ENCODE measurements at regions not wholly inside any gene's neighbourhood (a gene's known extent, or its start where the extent isn't known, plus 50 kb on each side); places are given as distances from the start of the nearest gene placed in this dataset.

- no CpG with 5 or more reads among the region's 4 CpGs for WGBS, 2 donors (ENCODE audit: extremely low coverage in 2 of 2, insufficient read length in 2 of 2, insufficient replicate concordance in 1 of 2)
- Histone ChIP-seq H3K36me3 (replicated peaks in 1 of 2; ENCODE audit: control insufficient read depth in 2 of 2, insufficient read depth in 2 of 2, low read length in 2 of 2) (no peaks in the 10 kb centered on the region), H3K4ac (ENCODE audit: low read length) (no peak overlapping the region), H3K27ac (replicated peaks; ENCODE audit: low read length) (no peak overlapping the region), H4K8ac (ENCODE audit: low read depth, low read length) (no peak overlapping the region), H2AFZ (ENCODE audit: low read length) (no peak overlapping the region), H4K91ac (ENCODE audit: low read depth, low read length, poor library complexity) (no peak overlapping the region), H3K9me3 (replicated peaks in 1 of 2; ENCODE audit: control insufficient read depth in 2 of 2, insufficient read depth in 1 of 2, low read depth in 1 of 2, low read length in 2 of 2) (no peaks in the 10 kb centered on the region), H3K23ac (ENCODE audit: low read depth, low read length, poor library complexity) (no peak overlapping the region), H3K27me3 (ENCODE audit: control insufficient read depth in 3 of 3, insufficient read depth in 3 of 3, low read depth in 1 of 3, low read length in 3 of 3) (no peaks in the 10 kb centered on the region), H2BK5ac (ENCODE audit: low read length) (no peak overlapping the region), H2AK5ac (ENCODE audit: low read depth, low read length) (no peak overlapping the region), H3K79me1 (ENCODE audit: low read depth, low read length) (no peaks in the 10 kb centered on the region), H2BK12ac (ENCODE audit: low read length) (no peak overlapping the region), H3K4me2 (ENCODE audit: insufficient read depth, low read length, poor library complexity, severe bottlenecking) (no peak overlapping the region), H3K14ac (ENCODE audit: low read length) (no peak overlapping the region), H3K4me3 (ENCODE audit: low read length in 2 of 2) (no peak overlapping the region), H3K9ac (ENCODE audit: low read depth, low read length, poor library complexity) (no peak overlapping the region), H3K4me1 (ENCODE audit: control insufficient read depth in 2 of 2, insufficient read depth in 1 of 2, low read depth in 1 of 2, low read length in 2 of 2) (peaks cover 0 to 3% of the 10 kb centered on the region in 2 donors), H2BK120ac (ENCODE audit: low read depth, low read length) (no peak overlapping the region), H2BK15ac (ENCODE audit: low read length) (no peak overlapping the region), H3K18ac (ENCODE audit: low read length) (no peak overlapping the region)
- no peak for DNase-seq (ENCODE audit: low spot score)
Observed at GRCh38 chr7:53113424-53113823, 78.0 kb downstream of the POM121L12 start.

GRCh38 chr7:53119514-53119941 is 84.1 kb downstream of the POM121L12 start:
- no CpG with 5 or more reads among the region's 4 CpGs for WGBS, 2 donors (ENCODE audit: extremely low coverage in 2 of 2, insufficient read length in 2 of 2, insufficient replicate concordance in 1 of 2)
- Histone ChIP-seq H3K9ac (ENCODE audit: low read depth, low read length, poor library complexity) (no peak overlapping the region), H3K27me3 (ENCODE audit: control insufficient read depth in 3 of 3, insufficient read depth in 3 of 3, low read depth in 1 of 3, low read length in 3 of 3) (no peaks in the 10 kb centered on the region), H3K36me3 (replicated peaks in 1 of 2; ENCODE audit: control insufficient read depth in 2 of 2, insufficient read depth in 2 of 2, low read length in 2 of 2) (no peaks in the 10 kb centered on the region), H3K79me1 (ENCODE audit: low read depth, low read length) (no peaks in the 10 kb centered on the region), H2BK5ac (ENCODE audit: low read length) (no peak overlapping the region), H2AFZ (ENCODE audit: low read length) (peak overlapping the region; percentile 71), H3K27ac (replicated peaks; ENCODE audit: low read length) (no peak overlapping the region), H4K91ac (ENCODE audit: low read depth, low read length, poor library complexity) (no peak overlapping the region), H2AK5ac (ENCODE audit: low read depth, low read length) (no peak overlapping the region), H3K23ac (ENCODE audit: low read depth, low read length, poor library complexity) (no peak overlapping the region), H3K9me3 (replicated peaks in 1 of 2; ENCODE audit: control insufficient read depth in 2 of 2, insufficient read depth in 1 of 2, low read depth in 1 of 2, low read length in 2 of 2) (no peaks in the 10 kb centered on the region), H3K18ac (ENCODE audit: low read length) (no peak overlapping the region), H3K4me1 (ENCODE audit: control insufficient read depth in 2 of 2, insufficient read depth in 1 of 2, low read depth in 1 of 2, low read length in 2 of 2) (peaks cover 0 to 4% of the 10 kb centered on the region in 2 donors), H2BK15ac (ENCODE audit: low read length) (no peak overlapping the region), H3K4ac (ENCODE audit: low read length) (no peak overlapping the region), H4K8ac (ENCODE audit: low read depth, low read length) (no peak overlapping the region), H3K14ac (ENCODE audit: low read length) (no peak overlapping the region), H3K4me3 (ENCODE audit: low read length in 2 of 2) (no peak overlapping the region), H3K4me2 (ENCODE audit: insufficient read depth, low read length, poor library complexity, severe bottlenecking) (no peak overlapping the region), H2BK12ac (ENCODE audit: low read length) (no peak overlapping the region), H2BK120ac (ENCODE audit: low read depth, low read length) (no peak overlapping the region)
- no peak for DNase-seq (ENCODE audit: low spot score)

GRCh38 chr7:53121374-53121773 is 85.9 kb downstream of the POM121L12 start:
- Histone ChIP-seq H3K79me1 (ENCODE audit: low read depth, low read length) (no peaks in the 10 kb centered on the region), H2BK5ac (ENCODE audit: low read length) (no peak overlapping the region), H3K9me3 (replicated peaks in 1 of 2; ENCODE audit: control insufficient read depth in 2 of 2, insufficient read depth in 1 of 2, low read depth in 1 of 2, low read length in 2 of 2) (no peaks in the 10 kb centered on the region), H4K8ac (ENCODE audit: low read depth, low read length) (no peak overlapping the region), H3K9ac (ENCODE audit: low read depth, low read length, poor library complexity) (no peak overlapping the region), H2BK15ac (ENCODE audit: low read length) (no peak overlapping the region), H3K4me3 (ENCODE audit: low read length in 2 of 2) (no peak overlapping the region), H3K14ac (ENCODE audit: low read length) (no peak overlapping the region), H3K4me1 (ENCODE audit: control insufficient read depth in 2 of 2, insufficient read depth in 1 of 2, low read depth in 1 of 2, low read length in 2 of 2) (peaks cover 0 to 2% of the 10 kb centered on the region in 2 donors), H3K18ac (ENCODE audit: low read length) (no peak overlapping the region), H3K4me2 (ENCODE audit: insufficient read depth, low read length, poor library complexity, severe bottlenecking) (no peak overlapping the region), H2BK120ac (ENCODE audit: low read depth, low read length) (no peak overlapping the region), H2BK12ac (ENCODE audit: low read length) (no peak overlapping the region), H2AK5ac (ENCODE audit: low read depth, low read length) (no peak overlapping the region), H3K36me3 (replicated peaks in 1 of 2; ENCODE audit: control insufficient read depth in 2 of 2, insufficient read depth in 2 of 2, low read length in 2 of 2) (no peaks in the 10 kb centered on the region), H3K23ac (ENCODE audit: low read depth, low read length, poor library complexity) (no peak overlapping the region), H3K4ac (ENCODE audit: low read length) (no peak overlapping the region), H3K27ac (replicated peaks; ENCODE audit: low read length) (no peak overlapping the region), H4K91ac (ENCODE audit: low read depth, low read length, poor library complexity) (no peak overlapping the region), H3K27me3 (ENCODE audit: control insufficient read depth in 3 of 3, insufficient read depth in 3 of 3, low read depth in 1 of 3, low read length in 3 of 3) (no peaks in the 10 kb centered on the region), H2AFZ (ENCODE audit: low read length) (peak overlapping the region; percentile 69)
- WGBS, 2 donors (ENCODE audit: extremely low coverage in 2 of 2, insufficient read length in 2 of 2, insufficient replicate concordance in 1 of 2): no CpG with 5 or more reads among the region's 4 CpGs
- DNase-seq (ENCODE audit: low spot score): no peak

GRCh38 chr7:53131697-53132096 is 96.3 kb downstream of the POM121L12 start:
- Histone ChIP-seq H2BK15ac (ENCODE audit: low read length) (no peak overlapping the region), H3K9ac (ENCODE audit: low read depth, low read length, poor library complexity) (no peak overlapping the region), H3K36me3 (replicated peaks in 1 of 2; ENCODE audit: control insufficient read depth in 2 of 2, insufficient read depth in 2 of 2, low read length in 2 of 2) (no peaks in the 10 kb centered on the region), H4K8ac (ENCODE audit: low read depth, low read length) (no peak overlapping the region), H3K4ac (ENCODE audit: low read length) (no peak overlapping the region), H3K14ac (ENCODE audit: low read length) (no peak overlapping the region), H3K79me1 (ENCODE audit: low read depth, low read length) (no peaks in the 10 kb centered on the region), H3K4me2 (ENCODE audit: insufficient read depth, low read length, poor library complexity, severe bottlenecking) (no peak overlapping the region), H3K23ac (ENCODE audit: low read depth, low read length, poor library complexity) (no peak overlapping the region), H3K18ac (ENCODE audit: low read length) (no peak overlapping the region), H2AK5ac (ENCODE audit: low read depth, low read length) (no peak overlapping the region), H3K27ac (replicated peaks; ENCODE audit: low read length) (no peak overlapping the region), H2BK120ac (ENCODE audit: low read depth, low read length) (no peak overlapping the region), H3K27me3 (ENCODE audit: control insufficient read depth in 3 of 3, insufficient read depth in 3 of 3, low read depth in 1 of 3, low read length in 3 of 3) (no peaks in the 10 kb centered on the region), H3K9me3 (replicated peaks in 1 of 2; ENCODE audit: control insufficient read depth in 2 of 2, insufficient read depth in 1 of 2, low read depth in 1 of 2, low read length in 2 of 2) (no peaks in the 10 kb centered on the region), H2BK12ac (ENCODE audit: low read length) (no peak overlapping the region), H3K4me3 (ENCODE audit: low read length in 2 of 2) (no peak overlapping the region), H2AFZ (ENCODE audit: low read length) (no peak overlapping the region), H3K4me1 (ENCODE audit: control insufficient read depth in 2 of 2, insufficient read depth in 1 of 2, low read depth in 1 of 2, low read length in 2 of 2) (no peaks in the 10 kb centered on the region), H2BK5ac (ENCODE audit: low read length) (no peak overlapping the region), H4K91ac (ENCODE audit: low read depth, low read length, poor library complexity) (no peak overlapping the region)
- 100% methylated on average over 1 of the region's 1 CpG for WGBS, 2 donors (ENCODE audit: extremely low coverage in 2 of 2, insufficient read length in 2 of 2, insufficient replicate concordance in 1 of 2)
- DNase-seq (ENCODE audit: low spot score): no peak

Data from neuronal stem cell (in vitro differentiated cells).